SJSA1 (cell line): ENCODE measurements at regions not wholly inside any gene's neighbourhood (a gene's known extent, or its start where the extent isn't known, plus 50 kb on each side); places are given as distances from the start of the nearest gene placed in this dataset.
A peak's percentile ranks its signal among the peaks of the same experiment; 100 is the strongest.

Experiments used
- DNase-seq, 2 experiments: peaks; one replicate each; pipeline ENCODE4 v3.0.0-alpha.2; 2015 to 2020; ENCODE audit warnings: low spot score in 2 of 2, low read depth in 1 of 2
- H3K27ac ChIP-seq: fragments of 250-450 bp; sonication (Bioruptor Pico); 2 replicates; pipeline ENCODE4 v1.5.1; 2020; ENCODE audit warnings: mild to moderate bottlenecking, moderate library complexity
- H3K27me3 ChIP-seq: fragments of 250-450 bp; sonication (Bioruptor Pico); replicated peaks from 2 replicates; pipeline ENCODE4 v1.5.1; 2020; ENCODE audit warnings: mild to moderate bottlenecking, moderate library complexity
- H3K36me3 ChIP-seq: fragments of 250-450 bp; sonication (Bioruptor Pico); 2 replicates; pipeline ENCODE4 v1.5.1; 2020; ENCODE audit warnings: mild to moderate bottlenecking
- H3K4me1 ChIP-seq: fragments of 250-450 bp; sonication (Bioruptor Pico); replicated peaks from 2 replicates; pipeline ENCODE4 v1.6.1; 2021; ENCODE audit warnings: mild to moderate bottlenecking
- H3K4me3 ChIP-seq: fragments of 250-450 bp; sonication (Bioruptor Pico); 2 replicates; pipeline ENCODE4 v1.5.1; 2020; ENCODE audit warnings: mild to moderate bottlenecking
- H3K9me3 ChIP-seq: fragments of 250-450 bp; sonication (Bioruptor Pico); replicated peaks from 2 replicates; pipeline ENCODE4 v1.5.1; 2020; ENCODE audit warnings: mild to moderate bottlenecking

DNA sequence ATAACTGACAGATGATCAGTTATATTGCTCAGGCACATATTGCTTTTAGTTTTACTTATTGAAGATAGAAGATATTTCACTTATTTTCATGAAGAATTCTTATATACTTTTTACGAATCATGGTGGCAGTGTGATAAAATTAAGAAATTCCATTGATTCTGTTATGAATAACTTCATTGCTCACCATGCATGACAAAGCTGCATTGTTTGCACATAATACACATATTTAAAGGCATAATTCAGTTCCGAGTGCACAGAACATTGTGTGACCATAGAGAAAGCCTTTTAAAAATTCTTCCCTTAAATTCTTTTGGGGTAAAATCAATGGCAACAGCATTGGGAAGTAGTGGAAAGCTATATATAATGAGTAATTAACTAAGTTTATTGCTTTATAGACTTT, 82.5 kb upstream of the NAALADL2 start:
- no peak overlapping the region for H3K27ac ChIP-seq

GRCh38 chr3:174777813-174778212, 81.3 kb upstream of the NAALADL2 start:
- Histone ChIP-seq H3K9me3 (no peaks in the 10 kb centered on the region), H3K36me3 (no peaks in the 10 kb centered on the region), H3K4me1 (no peaks in the 10 kb centered on the region), H3K4me3 (no peak overlapping the region), H3K27ac (no peak overlapping the region), H3K27me3 (no peaks in the 10 kb centered on the region)
- DNase-seq = no peak

More for the DNA sequence above, 82.5 kb upstream of the NAALADL2 start:
- Histone ChIP-seq H3K27me3 (no peaks in the 10 kb centered on the region), H3K4me1 (no peaks in the 10 kb centered on the region), H3K36me3 (no peaks in the 10 kb centered on the region), H3K4me3 (no peak overlapping the region), H3K9me3 (no peaks in the 10 kb centered on the region)
- DNase-seq = no peak

DNA sequence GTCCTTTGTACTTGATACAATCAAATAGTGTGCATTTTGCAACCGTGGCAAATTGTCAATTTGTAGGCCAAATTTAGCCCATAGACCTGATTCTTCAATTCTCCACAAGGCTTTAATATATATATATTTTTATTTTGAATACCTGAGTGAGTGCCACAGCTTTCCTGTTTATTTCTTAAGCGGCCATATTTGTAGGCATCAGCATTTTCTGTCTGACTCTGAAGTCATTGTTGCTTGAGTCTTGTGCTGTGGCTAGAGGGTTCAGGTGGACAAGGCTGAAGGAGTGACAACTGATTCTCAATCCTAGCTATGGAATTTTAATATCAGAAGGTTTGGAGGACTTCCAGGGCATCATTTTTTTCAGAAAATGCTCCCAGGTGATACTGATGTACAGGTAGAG, 75.6 kb upstream of the NAALADL2 start:
- peaks cover 4% of the 10 kb centered on the region for H3K4me1 ChIP-seq
- no peak overlapping the region for H3K4me3 ChIP-seq
- no peak for DNase-seq
- H3K27ac ChIP-seq = no peak overlapping the region
- H3K36me3 ChIP-seq = no peaks in the 10 kb centered on the region
- H3K27me3 ChIP-seq = no peaks in the 10 kb centered on the region
- no peaks in the 10 kb centered on the region for H3K9me3 ChIP-seq

- no peak overlapping the region for H3K27ac ChIP-seq
- H3K4me3 ChIP-seq = no peak overlapping the region
- H3K9me3 ChIP-seq = no peaks in the 10 kb centered on the region
- H3K4me1 ChIP-seq = peaks cover 4% of the 10 kb centered on the region
- no peaks in the 10 kb centered on the region for H3K36me3 ChIP-seq
- no peaks in the 10 kb centered on the region for H3K27me3 ChIP-seq
- DNase-seq = peak in 1 of 2 experiments; percentile 36
Observed at GRCh38 chr3:174784206-174784934, 74.8 kb upstream of the NAALADL2 start.

- Histone ChIP-seq H3K4me1 (peaks cover 4% of the 10 kb centered on the region), H3K9me3 (no peaks in the 10 kb centered on the region), H3K4me3 (no peak overlapping the region), H3K36me3 (no peaks in the 10 kb centered on the region), H3K27ac (no peak overlapping the region), H3K27me3 (no peaks in the 10 kb centered on the region)
- no peak for DNase-seq
Observed at GRCh38 chr3:174786825-174787224, 72.3 kb upstream of the NAALADL2 start.

- Histone ChIP-seq H3K4me1 (no peaks in the 10 kb centered on the region), H3K27ac (no peak overlapping the region), H3K27me3 (no peaks in the 10 kb centered on the region), H3K36me3 (no peaks in the 10 kb centered on the region), H3K9me3 (no peaks in the 10 kb centered on the region), H3K4me3 (no peak overlapping the region)
- DNase-seq = no peak
Observed at GRCh38 chr3:174791161-174791560, 68.0 kb upstream of the NAALADL2 start.

- Histone ChIP-seq H3K4me3 (no peak overlapping the region), H3K4me1 (no peaks in the 10 kb centered on the region), H3K9me3 (no peaks in the 10 kb centered on the region), H3K36me3 (no peaks in the 10 kb centered on the region), H3K27me3 (no peaks in the 10 kb centered on the region), H3K27ac (no peak overlapping the region)
- DNase-seq = no peak
Observed at GRCh38 chr3:174792864-174793263, 66.3 kb upstream of the NAALADL2 start.
